ENCODE measurements at regions not wholly inside any gene's neighbourhood (a gene's known extent, or its start where the extent isn't known, plus 50 kb on each side); places are given as distances from the start of the nearest gene placed in this dataset.

DNA sequence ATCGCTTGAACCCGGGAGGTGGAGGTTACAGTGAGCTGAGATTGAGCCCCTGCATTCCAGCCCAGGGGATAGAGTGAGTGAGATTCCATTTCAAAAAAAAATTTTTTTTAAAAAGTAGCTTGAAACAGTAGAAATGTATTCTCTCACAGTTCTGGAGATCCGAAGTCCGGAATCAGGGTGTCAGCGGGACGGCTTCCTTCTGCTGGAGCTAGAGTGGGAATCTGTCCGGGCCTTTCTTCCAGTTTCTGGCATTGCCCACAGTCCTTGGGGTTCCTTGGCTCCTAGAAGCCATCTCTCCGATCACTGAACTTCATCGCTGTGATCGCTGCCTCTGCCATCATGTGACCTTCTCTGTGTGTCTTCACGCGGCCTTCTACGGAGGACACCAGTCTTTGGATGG is 181.2 kb upstream of the CIBAR2 start:
- TF ChIP-seq POLR2A (IDR thresholded peaks at IDR 0.05; ENCODE audit: low read depth, low read length) (no peak), POLR2AphosphoS5 (IDR thresholded peaks at IDR 0.05; ENCODE audit: low read depth, low read length) (no peak), POU2F2 (IDR thresholded peaks at IDR 0.05; ENCODE audit: low read depth, low read length) (no peak), PAX5 (IDR thresholded peaks at IDR 0.05; ENCODE audit: insufficient read depth, low read length, severe bottlenecking) (no peak), TAF1 (IDR thresholded peaks at IDR 0.05; ENCODE audit: low read depth, low read length) (no peak), SPI1 (IDR thresholded peaks at IDR 0.05; ENCODE audit: low read depth, low read length) (no peak)

Data from GM12891 (cell line).